DND-41 (cell line): ENCODE measurements at regions not wholly inside any gene's neighbourhood (a gene's known extent, or its start where the extent isn't known, plus 50 kb on each side); places are given as distances from the start of the nearest gene placed in this dataset.

Experiments
- EZH2 ChIP-seq: IDR thresholded peaks from 3 replicates; pipeline ENCODE4 v1.6.1; 2012; ENCODE audit warnings: borderline replicate concordance, low read depth, mild to moderate bottlenecking, moderate library complexity, low read length, inconsistent platforms; ENCODE audit not compliant: severe bottlenecking
- TF ChIP-seq, protein P1 (sequence below): IDR thresholded peaks from 2 replicates; pipeline ENCODE4 v1.5.1; 2012; ENCODE audit warnings: borderline replicate concordance, low read length, moderate library complexity, mild to moderate bottlenecking; ENCODE audit not compliant: poor library complexity, severe bottlenecking; ENCODE audit errors: extremely low read depth

- TF ChIP-seq, protein P1, sequence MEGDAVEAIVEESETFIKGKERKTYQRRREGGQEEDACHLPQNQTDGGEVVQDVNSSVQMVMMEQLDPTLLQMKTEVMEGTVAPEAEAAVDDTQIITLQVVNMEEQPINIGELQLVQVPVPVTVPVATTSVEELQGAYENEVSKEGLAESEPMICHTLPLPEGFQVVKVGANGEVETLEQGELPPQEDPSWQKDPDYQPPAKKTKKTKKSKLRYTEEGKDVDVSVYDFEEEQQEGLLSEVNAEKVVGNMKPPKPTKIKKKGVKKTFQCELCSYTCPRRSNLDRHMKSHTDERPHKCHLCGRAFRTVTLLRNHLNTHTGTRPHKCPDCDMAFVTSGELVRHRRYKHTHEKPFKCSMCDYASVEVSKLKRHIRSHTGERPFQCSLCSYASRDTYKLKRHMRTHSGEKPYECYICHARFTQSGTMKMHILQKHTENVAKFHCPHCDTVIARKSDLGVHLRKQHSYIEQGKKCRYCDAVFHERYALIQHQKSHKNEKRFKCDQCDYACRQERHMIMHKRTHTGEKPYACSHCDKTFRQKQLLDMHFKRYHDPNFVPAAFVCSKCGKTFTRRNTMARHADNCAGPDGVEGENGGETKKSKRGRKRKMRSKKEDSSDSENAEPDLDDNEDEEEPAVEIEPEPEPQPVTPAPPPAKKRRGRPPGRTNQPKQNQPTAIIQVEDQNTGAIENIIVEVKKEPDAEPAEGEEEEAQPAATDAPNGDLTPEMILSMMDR: no peak
- TF ChIP-seq EZH2: no peak
These were observed 207.7 kb downstream of the HS3ST3A1 start for GRCh38 chr17:13393841-13394710.
